ENCODE measurements at regions not wholly inside any gene's neighbourhood (a gene's known extent, or its start where the extent isn't known, plus 50 kb on each side); places are given as distances from the start of the nearest gene placed in this dataset.

- H3K4me1 ChIP-seq = no peaks in the 10 kb centered on the region
- H3K36me3 ChIP-seq = no peaks in the 10 kb centered on the region
- no peak for TF ChIP-seq EP300 (IDR thresholded peaks at IDR 0.05)
- no peak for TF ChIP-seq CTCF (IDR thresholded peaks at IDR 0.05)
- TF ChIP-seq POLR2AphosphoS5 (IDR thresholded peaks at IDR 0.05) = no peak
- no peak for TF ChIP-seq POLR2A (IDR thresholded peaks at IDR 0.05)
- DNase-seq = no peak
- no peak overlapping the region for H3K27ac ChIP-seq
- WGBS, 5 donors = 60 to 73% (median 62%) methylated on average over 5 to 10 of the region's 10 CpGs
- H3K9me3 ChIP-seq = no peaks in the 10 kb centered on the region
- no peak overlapping the region for H3K4me3 ChIP-seq
- peaks cover 0 to 16% (median 0%) of the 10 kb centered on the region in 3 donors for H3K27me3 ChIP-seq
- intact Hi-C loops (cut with DNase I; ENCODE audit: low total_unique reads) = no loop called here
These were observed 108.6 kb upstream of the GJB6 start for GRCh38 chr13:20340759-20341171.

- peaks cover 0 to 16% (median 0%) of the 10 kb centered on the region in 3 donors for H3K27me3 ChIP-seq
- intact Hi-C loops (cut with DNase I; ENCODE audit: low total_unique reads) = no loop called here
- no peaks in the 10 kb centered on the region for H3K9me3 ChIP-seq
- H3K27ac ChIP-seq = no peak overlapping the region
- H3K36me3 ChIP-seq = no peaks in the 10 kb centered on the region
- TF ChIP-seq CTCF (IDR thresholded peaks at IDR 0.05) (no peak), POLR2AphosphoS5 (IDR thresholded peaks at IDR 0.05) (no peak), POLR2A (IDR thresholded peaks at IDR 0.05) (no peak), EP300 (IDR thresholded peaks at IDR 0.05) (no peak)
- H3K4me1 ChIP-seq = no peaks in the 10 kb centered on the region
- no peak overlapping the region for H3K4me3 ChIP-seq
- WGBS, 5 donors = 59 to 74% (median 65%) methylated on average over 9 to 12 of the region's 12 CpGs
- DNase-seq = no peak
These were observed 108.1 kb upstream of the GJB6 start for GRCh38 chr13:20340136-20340758.

GRCh38 chr13:20337884-20338551 is 105.9 kb upstream of the GJB6 start:
- Histone ChIP-seq H3K27ac (no peak overlapping the region), H3K9me3 (no peaks in the 10 kb centered on the region), H3K27me3 (peaks cover 0 to 4% (median 0%) of the 10 kb centered on the region in 3 donors), H3K4me1 (no peaks in the 10 kb centered on the region), H3K36me3 (no peaks in the 10 kb centered on the region), H3K4me3 (no peak overlapping the region)
- intact Hi-C loops (cut with DNase I; ENCODE audit: low total_unique reads) = no loop called here
- TF ChIP-seq POLR2AphosphoS5 (IDR thresholded peaks at IDR 0.05) (no peak), POLR2A (IDR thresholded peaks at IDR 0.05) (no peak), EP300 (IDR thresholded peaks at IDR 0.05) (no peak), CTCF (IDR thresholded peaks at IDR 0.05) (no peak)
- DNase-seq = no peak
- 81 to 85% (median 83%) methylated on average over 5 of the region's 5 CpGs for WGBS, 5 donors

- intact Hi-C loops (cut with DNase I; ENCODE audit: low total_unique reads) = no loop called here
- Histone ChIP-seq H3K4me1 (no peaks in the 10 kb centered on the region), H3K9me3 (no peaks in the 10 kb centered on the region), H3K4me3 (no peak overlapping the region), H3K27ac (no peak overlapping the region), H3K36me3 (no peaks in the 10 kb centered on the region), H3K27me3 (no peaks in the 10 kb centered on the region)
- WGBS, 5 donors = 69 to 89% (median 82%) methylated on average over 4 of the region's 4 CpGs
- TF ChIP-seq POLR2A (IDR thresholded peaks at IDR 0.05) = no peak
- no peak for TF ChIP-seq CTCF (IDR thresholded peaks at IDR 0.05)
- no peak for TF ChIP-seq POLR2AphosphoS5 (IDR thresholded peaks at IDR 0.05)
- no peak for TF ChIP-seq EP300 (IDR thresholded peaks at IDR 0.05)
- DNase-seq = no peak
These were observed 104.6 kb upstream of the GJB6 start for GRCh38 chr13:20336761-20337160.

All from stomach (tissue), 8 donors.